Epithelial cell of esophagus (primary cell): ENCODE measurements at regions not wholly inside any gene's neighbourhood (a gene's known extent, or its start where the extent isn't known, plus 50 kb on each side); places are given as distances from the start of the nearest gene placed in this dataset.

Experiments used
- DNase-seq: peaks from one replicate; pipeline ENCODE4 v3.0.0; 2010; ENCODE audit warnings: low read depth
- H3K4me3 ChIP-seq: 2 replicates; pipeline ENCODE4 v1.5.1; 2011; ENCODE audit warnings: mild to moderate bottlenecking, low read length, control low read depth
- CTCF ChIP-seq: IDR thresholded peaks from 2 replicates; pipeline ENCODE4 v1.5.1; 2011; ENCODE audit warnings: low read depth, mild to moderate bottlenecking, low read length, control low read depth, inconsistent platforms; ENCODE audit not compliant: insufficient read depth; ENCODE audit errors: missing control alignments

GRCh38 chr4:65069177-65069576 lies 601.1 kb downstream of the EPHA5 start:
- H3K4me3 ChIP-seq, result no peak overlapping the region
- no peak for DNase-seq
- no peak for TF ChIP-seq CTCF

GRCh38 chr4:65066106-65066505 lies 604.2 kb downstream of the EPHA5 start:
- TF ChIP-seq CTCF, result no peak
- no peak overlapping the region for H3K4me3 ChIP-seq
- DNase-seq, result no peak

- no peak overlapping the region for H3K4me3 ChIP-seq
- DNase-seq, result no peak
- no peak for TF ChIP-seq CTCF
These were observed 606.7 kb downstream of the EPHA5 start for GRCh38 chr4:65063601-65064000.

- no peak for TF ChIP-seq CTCF
- DNase-seq, result no peak
These were observed 619.5 kb downstream of the EPHA5 start for GRCh38 chr4:65050786-65051185.

GRCh38 chr4:65046192-65047133 lies 623.8 kb downstream of the EPHA5 start:
- DNase-seq, result peak; percentile 34
- no peak overlapping the region for H3K4me3 ChIP-seq
- TF ChIP-seq CTCF, result no peak

More at GRCh38 chr4:65050786-65051185, 619.5 kb downstream of the EPHA5 start:
- no peak overlapping the region for H3K4me3 ChIP-seq

- H3K4me3 ChIP-seq, result no peak overlapping the region
- DNase-seq, result no peak
- no peak for TF ChIP-seq CTCF
These were observed 624.6 kb upstream of the TECRL start for GRCh38 chr4:65033899-65034298.

- H3K4me3 ChIP-seq, result no peak overlapping the region
- no peak for DNase-seq
- TF ChIP-seq CTCF, result no peak
These were observed 619.3 kb upstream of the TECRL start for GRCh38 chr4:65028592-65028991.
